Left ventricle myocardium superior (tissue), 1 donor: ENCODE measurements at regions not wholly inside any gene's neighbourhood (a gene's known extent, or its start where the extent isn't known, plus 50 kb on each side); places are given as distances from the start of the nearest gene placed in this dataset.

Experiments
- ATAC-seq: fragments of 200-7000 bp; cut with Tn5 transposase; one replicate; pipeline ENCODE4 v1.9.1; 2020; ENCODE audit warnings: mild to moderate bottlenecking, moderate library complexity
- DNase-seq: peaks from one replicate; pipeline ENCODE4 v3.0.0-alpha.2; 2020
- intact Hi-C: fragments of 100-400 bp; cut with micrococcal nuclease; formaldehyde crosslinking; loops from one replicate; pipeline ENCODE4 v1.11.0; 2022
- donor health status: DM: no; HTN: yes; CAD: no; lungs with severe emphysema.

- intact Hi-C loops, result no loop called here
- DNase-seq (no peak), ATAC-seq (no peak)
Observed at GRCh38 chr3:72335458-72336095, 512.7 kb downstream of the SHQ1 start.

DNA sequence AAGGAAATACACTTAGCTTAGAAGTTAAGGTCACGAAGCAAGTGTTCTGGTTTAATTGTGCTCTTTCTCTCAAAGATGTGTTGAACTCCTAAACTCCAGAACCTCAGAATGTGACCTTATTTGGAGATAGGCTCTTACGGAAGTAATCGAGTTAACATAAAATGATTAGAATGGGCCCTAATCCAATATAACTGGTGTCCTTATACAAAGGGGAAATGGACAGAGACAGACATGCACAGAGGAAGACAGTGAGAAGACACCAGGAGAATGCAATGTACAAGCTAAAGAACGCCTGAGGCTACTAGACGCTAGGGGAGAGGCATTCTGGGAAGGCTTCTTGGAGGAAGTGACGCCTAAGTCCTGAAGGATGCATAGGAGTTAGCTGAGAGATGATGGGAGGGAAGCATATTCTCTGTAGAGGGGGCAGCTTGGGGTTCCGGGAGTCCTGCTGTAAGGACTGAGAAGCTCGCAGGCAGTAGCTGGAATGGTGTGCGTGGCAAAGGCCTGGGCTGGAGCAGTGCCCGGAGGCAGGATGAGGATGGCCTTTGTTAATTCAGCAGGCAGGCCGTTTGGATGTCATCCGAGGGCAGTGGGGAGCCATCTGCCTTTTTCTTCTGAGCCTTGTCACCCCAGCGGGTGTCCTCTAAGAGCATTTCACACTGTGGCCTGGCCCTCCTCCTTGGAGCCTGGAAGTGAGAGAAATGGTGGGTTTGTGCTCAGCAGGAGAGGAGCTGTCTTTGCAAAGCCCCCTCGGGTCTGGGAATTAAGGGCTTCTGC is 513.4 kb downstream of the SHQ1 start:
- intact Hi-C loops, result no loop called here
- no peak for ATAC-seq

DNA sequence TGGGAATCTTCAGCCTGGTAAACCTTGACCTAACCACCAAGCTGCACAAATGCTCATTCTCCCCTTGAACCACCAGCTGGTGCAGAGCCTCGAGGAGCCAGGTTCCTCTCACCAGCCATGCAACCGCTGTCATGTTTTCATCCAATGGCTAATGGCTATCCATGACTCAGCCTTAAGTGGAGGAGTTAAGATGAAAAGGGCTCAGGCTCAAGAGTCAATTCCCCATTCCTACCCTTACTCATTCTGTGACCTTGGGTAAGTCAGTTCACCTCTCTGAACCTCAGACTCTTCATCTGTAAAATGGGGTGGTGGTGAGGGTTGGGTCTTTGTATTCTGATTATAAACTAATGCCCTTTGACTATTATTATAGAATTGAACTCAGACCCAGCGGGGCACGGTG is 515.6 kb downstream of the SHQ1 start:
- ATAC-seq (no peak), DNase-seq (no peak)
- intact Hi-C loops, result no loop called here

More for the DNA sequence above, 513.4 kb downstream of the SHQ1 start:
- no peak for DNase-seq

GRCh38 chr3:72332036-72332435 is 516.2 kb downstream of the SHQ1 start:
- intact Hi-C loops, result no loop called here
- ATAC-seq, result no peak
- no peak for DNase-seq

GRCh38 chr3:72331076-72331475 is 517.2 kb downstream of the SHQ1 start:
- intact Hi-C loops, result no loop called here
- no peak for DNase-seq
- peak; percentile 18 for ATAC-seq

DNA sequence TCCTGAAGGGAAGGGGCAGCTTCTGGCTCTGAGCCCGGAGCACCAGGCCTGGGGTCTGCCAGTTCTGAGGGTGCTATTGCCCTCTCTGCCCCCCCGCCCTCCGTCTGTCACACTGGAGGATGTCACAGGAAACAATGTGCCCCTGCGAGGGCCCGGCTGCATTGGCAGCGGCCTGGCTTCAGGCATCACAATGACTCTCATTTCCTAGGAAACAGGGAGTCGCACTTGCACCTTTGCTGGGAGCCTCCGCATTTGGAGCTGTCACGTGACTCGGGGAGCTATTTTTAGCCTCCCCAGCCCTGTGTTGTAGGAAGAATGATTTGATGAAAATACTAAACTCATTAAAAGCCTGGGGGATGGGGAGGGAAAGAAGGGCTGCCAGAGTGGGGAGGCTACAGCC is 518.9 kb downstream of the SHQ1 start:
- peak; percentile 53 for DNase-seq
- ATAC-seq, result peak; percentile 83
- intact Hi-C loops, result no loop called here

DNA sequence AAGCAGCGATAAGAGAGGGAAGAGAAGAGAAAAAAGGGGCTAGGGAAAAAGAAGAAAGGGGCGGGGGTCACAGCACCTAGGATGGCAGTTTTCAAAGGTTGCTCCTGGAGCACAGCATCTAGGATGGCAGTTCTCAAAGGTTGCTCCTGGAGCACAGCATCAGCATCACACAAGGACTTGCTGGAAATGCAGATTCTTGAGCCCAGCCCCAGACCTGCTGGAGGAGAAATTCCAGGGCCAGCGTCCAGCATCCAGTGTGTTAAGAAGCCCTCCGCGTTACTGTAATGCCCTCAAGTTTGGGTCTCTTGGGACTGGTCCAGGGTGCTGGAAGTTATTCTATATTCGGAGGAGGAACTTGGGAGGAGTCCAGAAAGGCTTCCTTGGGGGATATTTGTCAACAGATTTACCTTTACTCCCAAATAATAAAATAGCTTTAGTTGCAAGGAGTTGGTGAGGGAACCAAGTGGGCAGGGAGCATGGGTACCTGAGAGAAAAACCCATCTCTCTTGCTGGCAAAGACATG is 519.4 kb downstream of the SHQ1 start:
- ATAC-seq (no peak), DNase-seq (no peak)
- intact Hi-C loops, result no loop called here

GRCh38 chr3:72327008-72327407 is 521.2 kb downstream of the SHQ1 start:
- no peak for ATAC-seq
- intact Hi-C loops, result no loop called here
- DNase-seq, result no peak

GRCh38 chr3:72324253-72324811 is 523.9 kb downstream of the SHQ1 start:
- ATAC-seq (no peak), DNase-seq (no peak)
- intact Hi-C loops, result no loop called here

GRCh38 chr3:72323773-72324172 is 524.5 kb downstream of the SHQ1 start:
- peak; percentile 19 for ATAC-seq

GRCh38 chr3:72322264-72322976 is 525.8 kb downstream of the SHQ1 start:
- ATAC-seq, result no peak
- intact Hi-C loops, result no loop called here
- no peak for DNase-seq

More at GRCh38 chr3:72323773-72324172, 524.5 kb downstream of the SHQ1 start:
- no peak for DNase-seq
- intact Hi-C loops, result no loop called here

DNA sequence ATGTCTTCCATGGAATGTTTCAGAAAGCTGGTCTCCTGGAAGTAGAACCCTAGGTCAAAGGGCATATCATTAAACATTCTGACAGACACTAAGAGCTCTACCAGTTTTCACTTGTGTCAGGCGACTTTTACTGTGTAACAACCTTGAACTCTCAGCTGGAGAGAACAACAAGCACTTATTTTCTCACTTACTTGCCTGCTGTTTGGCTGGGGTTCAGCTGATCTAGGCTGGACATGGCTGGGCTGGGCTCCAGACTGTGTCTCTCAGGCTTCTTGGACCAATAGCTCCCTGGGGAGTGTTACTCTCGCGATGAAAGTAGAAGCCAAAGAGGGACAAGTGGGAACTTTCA is 527.3 kb downstream of the SHQ1 start:
- DNase-seq, result peak; percentile 66
- ATAC-seq, result peak; percentile 63
- intact Hi-C loops, result no loop called here

DNA sequence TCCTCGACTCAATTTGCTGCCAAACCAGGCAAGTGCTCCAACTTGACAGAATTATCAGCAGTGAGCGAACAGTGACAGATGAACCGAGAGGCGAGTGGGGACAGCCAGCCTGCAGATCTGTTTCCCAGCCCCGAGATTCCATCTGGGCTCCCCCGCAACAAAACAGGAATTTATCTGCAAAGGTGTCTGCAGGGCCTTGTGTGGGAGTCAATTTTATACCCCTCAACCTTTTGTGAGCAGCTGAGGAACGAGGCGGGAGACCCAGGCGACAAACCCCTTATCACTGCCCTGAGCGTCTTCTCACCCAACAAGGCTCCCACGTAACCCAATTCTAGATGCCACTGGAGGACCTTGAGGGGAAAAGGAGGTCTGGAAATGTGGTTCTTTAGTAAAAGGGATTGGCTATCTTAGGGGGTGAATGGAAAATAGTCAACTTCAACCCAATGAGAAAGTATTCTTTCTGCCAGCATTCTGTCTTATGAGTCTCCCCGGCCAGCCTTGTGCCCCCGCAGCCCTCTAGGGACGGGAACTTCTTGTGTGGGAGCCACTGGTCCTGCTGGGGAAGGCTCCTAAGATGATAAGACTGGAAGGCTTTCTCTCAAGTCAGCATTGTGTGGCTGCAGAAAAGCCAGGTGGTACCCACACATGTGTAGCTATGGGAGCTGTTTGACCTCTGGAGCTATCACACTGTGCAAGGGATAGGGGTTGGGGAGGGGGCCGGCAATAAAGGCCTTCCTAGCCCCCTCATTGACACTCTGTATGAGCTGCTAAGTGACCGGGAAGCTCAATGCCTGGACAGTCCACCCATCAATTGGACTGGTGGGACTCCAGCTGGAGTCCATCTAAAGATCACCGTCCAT is 527.9 kb downstream of the SHQ1 start:
- DNase-seq, result no peak
- ATAC-seq, result peak; percentile 5
- intact Hi-C loops, result no loop called here

DNA sequence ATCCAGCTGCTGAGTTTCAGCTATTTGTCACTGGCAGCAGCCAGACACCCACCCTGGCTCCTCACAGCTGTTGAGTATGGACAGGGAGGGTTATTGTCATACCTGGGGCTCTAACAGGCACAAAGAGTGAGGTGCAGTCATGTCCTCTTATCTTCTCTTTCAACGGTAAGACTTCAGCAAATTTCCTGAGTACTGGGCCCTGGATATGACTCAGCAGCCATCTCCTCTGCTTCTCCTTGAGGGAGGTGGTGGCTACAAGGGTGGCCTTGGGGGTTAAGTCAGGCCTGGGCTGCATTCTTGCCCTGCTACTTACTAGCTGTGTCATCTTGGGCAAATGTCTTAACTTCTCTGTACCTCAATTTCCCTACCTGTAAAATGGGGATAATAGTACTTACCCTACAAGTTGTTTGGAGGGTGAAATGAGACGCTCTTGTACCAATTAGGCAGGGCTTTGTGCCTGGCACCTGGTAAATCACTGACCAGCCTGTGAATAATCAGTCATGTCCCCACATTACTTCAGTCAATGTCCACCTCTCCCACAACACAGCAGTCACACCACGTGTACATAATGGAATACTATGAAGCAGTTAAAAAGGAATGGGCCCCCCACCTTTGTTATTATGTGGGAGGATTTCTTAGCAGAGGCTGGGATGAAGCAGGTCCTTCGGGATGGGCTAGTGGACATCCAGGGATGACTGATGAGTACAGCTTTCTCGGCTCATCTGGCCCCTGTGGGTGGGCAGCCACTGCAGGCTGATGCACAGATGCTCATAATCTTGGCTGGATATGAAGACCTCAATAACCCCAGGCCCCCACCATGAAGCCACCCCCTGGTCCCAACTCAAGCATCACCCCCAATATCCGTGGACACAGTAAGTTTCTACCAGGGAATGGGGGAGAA is 528.8 kb downstream of the SHQ1 start:
- DNase-seq, result no peak
- ATAC-seq, result no peak
- intact Hi-C loops, result no loop called here

DNA sequence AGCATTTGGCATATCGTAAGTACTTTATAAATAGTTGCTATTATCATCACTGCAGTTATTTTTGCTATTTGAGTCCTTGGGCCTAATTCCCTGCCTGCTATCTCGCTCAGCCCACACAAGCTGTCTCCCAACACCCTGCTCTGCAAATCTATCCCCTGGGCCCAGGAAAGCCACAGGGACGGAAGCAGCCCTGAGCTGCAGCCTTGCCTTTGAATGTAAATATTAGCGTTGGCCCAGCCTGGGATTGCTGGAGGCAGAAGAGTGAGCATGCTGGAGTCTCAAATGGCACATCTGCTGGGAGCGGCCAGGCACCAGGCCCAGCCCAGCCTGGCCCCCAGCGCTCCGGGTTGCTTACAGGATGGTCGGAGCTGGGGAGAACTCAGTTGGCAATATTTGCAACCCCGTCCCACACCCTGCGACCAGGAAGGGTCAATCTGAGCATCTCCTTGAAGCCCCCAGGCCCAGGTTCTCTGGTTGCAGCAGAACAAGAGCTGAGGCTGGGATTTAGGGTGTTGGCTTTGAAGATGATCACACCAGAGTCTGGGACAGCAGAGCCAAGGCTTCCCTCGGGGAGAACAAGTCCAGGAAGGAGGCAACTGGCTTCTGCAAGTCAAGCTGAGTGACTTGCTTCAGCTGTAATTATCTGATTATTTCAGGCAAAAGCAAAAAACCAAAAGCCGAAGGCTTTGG is 529.6 kb downstream of the SHQ1 start:
- intact Hi-C loops, result no loop called here
- DNase-seq, result no peak

GRCh38 chr3:72317491-72317890 is 530.8 kb downstream of the SHQ1 start:
- ATAC-seq, result peak; percentile 57
- DNase-seq, result no peak
- intact Hi-C loops, result no loop called here

More for the DNA sequence above, 529.6 kb downstream of the SHQ1 start:
- peak; percentile 87 for ATAC-seq

DNA sequence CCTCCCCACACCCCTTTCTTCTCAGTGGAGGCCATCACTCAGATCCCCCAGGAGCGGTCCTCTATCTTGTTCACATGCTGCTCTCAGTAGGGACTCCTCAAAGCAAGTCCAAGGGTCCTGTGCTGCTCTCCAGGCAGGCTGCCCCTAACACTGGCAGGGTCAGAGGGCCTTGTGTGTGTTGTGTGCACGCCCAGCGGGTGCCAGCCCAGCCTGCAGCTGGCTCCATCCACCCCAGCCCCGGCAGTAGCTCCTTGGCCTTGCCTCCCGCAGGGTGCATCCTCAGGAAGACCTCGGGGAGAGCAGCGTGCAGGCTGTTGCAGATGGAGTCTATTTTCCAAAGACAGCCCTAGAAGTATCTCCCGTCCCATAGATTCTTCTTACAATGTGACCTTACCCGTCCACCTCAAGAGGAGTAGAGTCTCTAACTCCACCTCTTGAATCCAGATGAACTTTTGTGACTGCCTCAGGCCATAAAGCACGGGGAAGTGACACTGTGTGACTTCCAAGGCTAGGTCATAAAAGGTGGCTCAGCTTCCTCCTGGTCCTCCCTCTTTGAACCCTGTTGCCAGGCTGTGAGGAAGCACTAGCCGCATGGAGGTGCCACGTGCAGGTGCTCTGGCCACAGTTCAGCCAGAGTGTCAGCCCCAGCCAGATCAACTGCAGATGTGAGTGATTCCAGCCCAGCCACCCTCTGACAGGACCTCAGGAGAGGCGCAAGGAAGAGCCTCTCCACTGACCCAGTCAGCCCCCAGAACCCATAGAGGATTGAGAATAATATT is 531.6 kb downstream of the SHQ1 start:
- intact Hi-C loops, result no loop called here
- ATAC-seq, result no peak
- DNase-seq, result no peak
